ENCODE measurements at regions not wholly inside any gene's neighbourhood (a gene's known extent, or its start where the extent isn't known, plus 50 kb on each side); places are given as distances from the start of the nearest gene placed in this dataset.

DNA sequence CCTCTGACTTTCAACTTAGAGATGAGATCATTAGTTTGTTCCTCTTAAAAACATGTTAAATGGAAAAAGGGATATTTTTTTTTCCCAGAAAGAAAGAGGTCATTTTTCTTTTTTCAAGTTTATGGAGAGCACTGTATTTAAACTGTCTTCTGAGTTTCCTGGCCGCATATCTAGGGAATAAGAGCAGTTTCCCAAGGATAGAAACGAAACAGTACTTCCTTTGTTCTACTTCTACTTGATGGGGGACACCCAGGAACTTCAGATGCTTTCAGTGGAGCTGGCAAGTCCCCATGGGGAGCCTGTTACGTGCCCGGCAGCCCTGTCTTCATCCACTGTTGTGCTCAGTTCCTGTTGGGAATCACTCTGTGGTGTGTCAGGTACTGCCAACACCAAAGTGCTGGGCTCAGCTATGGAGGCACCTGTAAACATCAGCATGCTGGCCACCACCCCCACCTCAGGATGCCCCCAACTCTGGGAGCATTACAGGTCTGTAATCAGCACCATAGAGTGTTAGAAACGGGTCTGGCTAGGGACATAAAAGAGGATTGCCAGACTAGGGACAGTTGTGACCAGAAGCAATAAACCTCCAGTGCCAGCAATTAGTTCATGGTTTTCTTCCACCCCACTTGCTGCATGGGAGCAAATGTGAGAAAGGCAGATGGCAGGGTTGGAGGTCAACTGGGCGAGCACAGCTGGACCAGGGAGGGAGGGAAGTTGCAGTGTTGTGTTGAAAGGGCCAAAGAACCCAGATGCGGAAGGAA, 221.7 kb upstream of the ECI2 start:
- intact Hi-C loops (cut with micrococcal nuclease) = loop anchor here (10.0 kb wide), 3 partner anchors 72 to 418 kb away; partner anchors contain the start of gene CDYL
- Histone ChIP-seq H3K4me1 (ENCODE audit: insufficient read depth, low read length) (peaks cover 49% of the 10 kb centered on the region), H3K27ac (ENCODE audit: low read length) (peak overlapping the region; percentile 91), H3K79me2 (ENCODE audit: low read length) (no peaks in the 10 kb centered on the region), H3K27me3 (ENCODE audit: low read length) (no peaks in the 10 kb centered on the region), H3K4me3 (ENCODE audit: low read length) (no peak overlapping the region), H3K9ac (ENCODE audit: low read length) (peak overlapping the region; percentile 65), H3K4me2 (ENCODE audit: low read length) (peak overlapping the region; percentile 14), H3F3A (ENCODE audit: low read length, unreplicated experiment) (no peaks in the 10 kb centered on the region), H3K36me3 (ENCODE audit: low read depth, low read length) (no peaks in the 10 kb centered on the region), H2AFZ (ENCODE audit: low read length) (no peak overlapping the region), H4K20me1 (ENCODE audit: low read length) (no peaks in the 10 kb centered on the region), H3K9me2 (replicated peaks; ENCODE audit: low read length) (no peaks in the 10 kb centered on the region), H3K9me3 (ENCODE audit: low read length) (no peaks in the 10 kb centered on the region)
- BruUV-seq (replicated peaks) = no TSS peak
- no peak for ATAC-seq
- no peak for DNase-seq
- ChIA-PET CTCF (no interaction called here), POLR2A (ENCODE audit: unreplicated experiment) (no interaction called here)
- TF ChIP-seq EZH2 (IDR thresholded peaks at IDR 0.05; ENCODE audit: low read length, unreplicated experiment) (no peak), EZH2phosphoT487 (IDR thresholded peaks at IDR 0.05; ENCODE audit: borderline replicate concordance, low read length) (no peak)
- TF ChIP-seq, protein P1, sequence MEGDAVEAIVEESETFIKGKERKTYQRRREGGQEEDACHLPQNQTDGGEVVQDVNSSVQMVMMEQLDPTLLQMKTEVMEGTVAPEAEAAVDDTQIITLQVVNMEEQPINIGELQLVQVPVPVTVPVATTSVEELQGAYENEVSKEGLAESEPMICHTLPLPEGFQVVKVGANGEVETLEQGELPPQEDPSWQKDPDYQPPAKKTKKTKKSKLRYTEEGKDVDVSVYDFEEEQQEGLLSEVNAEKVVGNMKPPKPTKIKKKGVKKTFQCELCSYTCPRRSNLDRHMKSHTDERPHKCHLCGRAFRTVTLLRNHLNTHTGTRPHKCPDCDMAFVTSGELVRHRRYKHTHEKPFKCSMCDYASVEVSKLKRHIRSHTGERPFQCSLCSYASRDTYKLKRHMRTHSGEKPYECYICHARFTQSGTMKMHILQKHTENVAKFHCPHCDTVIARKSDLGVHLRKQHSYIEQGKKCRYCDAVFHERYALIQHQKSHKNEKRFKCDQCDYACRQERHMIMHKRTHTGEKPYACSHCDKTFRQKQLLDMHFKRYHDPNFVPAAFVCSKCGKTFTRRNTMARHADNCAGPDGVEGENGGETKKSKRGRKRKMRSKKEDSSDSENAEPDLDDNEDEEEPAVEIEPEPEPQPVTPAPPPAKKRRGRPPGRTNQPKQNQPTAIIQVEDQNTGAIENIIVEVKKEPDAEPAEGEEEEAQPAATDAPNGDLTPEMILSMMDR (conservative IDR thresholded peaks at IDR 0.05; ENCODE audit: low read depth, low read length) = no peak

DNA sequence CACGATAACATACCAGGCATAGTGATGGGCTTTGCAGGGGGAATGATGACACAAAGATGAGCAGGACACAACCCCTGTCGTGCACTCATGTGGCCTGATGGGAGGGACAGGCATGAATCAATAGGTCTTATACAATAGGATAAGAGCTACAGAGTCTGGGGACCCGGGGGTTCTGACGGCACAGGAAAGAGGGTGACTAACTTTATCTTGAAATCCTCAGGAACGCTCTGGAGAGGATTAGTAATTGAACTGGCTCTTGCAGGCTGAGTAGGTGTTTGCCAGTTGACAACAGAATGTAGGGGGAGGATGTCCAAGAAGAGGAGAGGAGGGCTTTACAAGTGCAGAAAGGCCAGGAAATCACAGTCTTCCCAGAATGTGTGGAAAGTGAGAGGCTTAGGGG, 219.9 kb upstream of the ECI2 start:
- POLR2A ChIA-PET (ENCODE audit: unreplicated experiment) = no interaction called here

More for the DNA sequence above, 219.9 kb upstream of the ECI2 start:
- peak overlapping the region; percentile 83 for H3K27ac ChIP-seq (ENCODE audit: low read length)
- ATAC-seq (no peak), DNase-seq (peak; percentile 76)
- H3K9ac ChIP-seq (ENCODE audit: low read length) = peak overlapping the region; percentile 34
- peak overlapping the region; percentile 27 for H3K4me2 ChIP-seq (ENCODE audit: low read length)
- CTCF ChIA-PET = no interaction called here
- peaks cover 66% of the 10 kb centered on the region for H3K4me1 ChIP-seq (ENCODE audit: insufficient read depth, low read length)
- no TSS peak for BruUV-seq (replicated peaks)
- H3K79me2 ChIP-seq (ENCODE audit: low read length) = no peaks in the 10 kb centered on the region
- H3K9me3 ChIP-seq (ENCODE audit: low read length) = no peaks in the 10 kb centered on the region
- no peaks in the 10 kb centered on the region for H3K9me2 ChIP-seq (replicated peaks; ENCODE audit: low read length)
- no peak overlapping the region for H3K4me3 ChIP-seq (ENCODE audit: low read length)
- intact Hi-C loops (cut with micrococcal nuclease) = loop anchor here (10.0 kb wide), 3 partner anchors 70 to 420 kb away; partner anchors contain the start of gene CDYL
- no peaks in the 10 kb centered on the region for H3K27me3 ChIP-seq (ENCODE audit: low read length)
- no peaks in the 10 kb centered on the region for H3F3A ChIP-seq (ENCODE audit: low read length, unreplicated experiment)
- no peak overlapping the region; the same call in 1 of the 2 replicates for H2AFZ ChIP-seq (ENCODE audit: low read length)
- TF ChIP-seq, protein P1 (conservative IDR thresholded peaks at IDR 0.05; ENCODE audit: low read depth, low read length) = no peak
- TF ChIP-seq EZH2 (IDR thresholded peaks at IDR 0.05; ENCODE audit: low read length, unreplicated experiment) = no peak
- no peak for TF ChIP-seq EZH2phosphoT487 (IDR thresholded peaks at IDR 0.05; ENCODE audit: borderline replicate concordance, low read length)
- no peaks in the 10 kb centered on the region for H4K20me1 ChIP-seq (ENCODE audit: low read length)
- H3K36me3 ChIP-seq (ENCODE audit: low read depth, low read length) = no peaks in the 10 kb centered on the region
